PC-9 (cell line): ENCODE measurements at regions not wholly inside any gene's neighbourhood (a gene's known extent, or its start where the extent isn't known, plus 50 kb on each side); places are given as distances from the start of the nearest gene placed in this dataset.

ENCODE experiments used
- BruUV-seq: library from RNA; stranded (reverse); fragments of 400-500 nt; replicated peaks from 2 replicates; lab custom pipeline; 2021; lab: Mats Ljungman, UMichigan
- CTCF ChIA-PET: fragments of 300-600 bp; sonication (Branson Sonifier 250); formaldehyde crosslinking; loops from one replicate; lab custom pipeline; 2022; ENCODE audit warnings: antibody characterized with exemption; lab: Charles Lee
- POLR2A ChIA-PET: fragments of 300-600 bp; sonication (Branson Sonifier 250); formaldehyde crosslinking; loops from one replicate; lab custom pipeline; 2022; ENCODE audit warnings: antibody characterized with exemption; ENCODE audit not compliant: unreplicated experiment; lab: Charles Lee
- DNase-seq, 2 experiments: peaks; one replicate each; pipeline versions ENCODE4 v3.0.0 to v3.0.0-alpha.2; 2015 to 2022; ENCODE audit warnings: mixed read lengths in 1 of 2
- H2AFZ ChIP-seq: fragments of 200-600 bp; sonication (generic); 2 replicates; pipeline ENCODE4 v1.8.1; 2017; ENCODE audit warnings: antibody characterized with exemption
- H3F3A ChIP-seq: fragments of 200-600 bp; sonication (generic); 2 replicates; pipeline ENCODE4 v1.8.1; 2017; ENCODE audit warnings: antibody characterized with exemption, mild to moderate bottlenecking, low read depth; ENCODE audit not compliant: insufficient read depth
- H3K27ac ChIP-seq: fragments of 200-600 bp; sonication (generic); 2 replicates; pipeline ENCODE4 v1.6.1; 2016; ENCODE audit warnings: mixed run types
- H3K27me3 ChIP-seq: fragments of 200-600 bp; sonication (generic); 2 replicates; pipeline ENCODE4 v1.6.1; 2016; ENCODE audit warnings: low read depth, mixed run types; ENCODE audit not compliant: insufficient read depth
- H3K36me3 ChIP-seq: fragments of 200-600 bp; sonication (generic); 2 replicates; pipeline ENCODE4 v1.6.1; 2016; ENCODE audit warnings: low read depth, mixed run types
- H3K4me1 ChIP-seq: fragments of 200-600 bp; sonication (generic); replicated peaks from 2 replicates; pipeline ENCODE4 v1.6.1; 2016; ENCODE audit warnings: mixed run types; ENCODE audit not compliant: insufficient read depth
- H3K4me2 ChIP-seq: fragments of 200-600 bp; sonication (generic); 2 replicates; pipeline ENCODE4 v1.6.1; 2017; ENCODE audit warnings: mixed run types
- H3K4me3 ChIP-seq: fragments of 200-600 bp; sonication (generic); 2 replicates; pipeline ENCODE4 v1.6.1; 2016; ENCODE audit warnings: mixed run types
- H3K79me2 ChIP-seq: fragments of 200-600 bp; sonication (generic); 2 replicates; pipeline ENCODE4 v1.6.1; 2017; ENCODE audit warnings: low read depth, mixed run types
- H3K9me2 ChIP-seq: fragments of 200-600 bp; sonication (generic); 2 replicates; pipeline ENCODE4 v1.8.1; 2017; ENCODE audit warnings: mild to moderate bottlenecking; ENCODE audit not compliant: insufficient read depth
- H3K9me3 ChIP-seq: fragments of 200-600 bp; sonication (generic); 2 replicates; pipeline ENCODE4 v1.8.1; 2016; ENCODE audit warnings: low read depth; ENCODE audit not compliant: insufficient read depth
- H4K20me1 ChIP-seq: fragments of 200-600 bp; sonication (generic); 2 replicates; pipeline ENCODE4 v1.8.1; 2017; ENCODE audit not compliant: insufficient read depth
- CTCF ChIP-seq: fragments of 200-600 bp; sonication (generic); conservative IDR thresholded peaks from 2 replicates; pipeline ENCODE4 v1.6.1; 2017; ENCODE audit warnings: mixed run types, antibody characterized with exemption, mild to moderate bottlenecking, moderate library complexity
- EZH2 ChIP-seq: fragments of 200-600 bp; sonication (generic); IDR thresholded peaks from 2 replicates; pipeline ENCODE4 v1.8.0; 2017; ENCODE audit warnings: antibody characterized with exemption, low read depth
- intact Hi-C: fragments of 100-400 bp; cut with micrococcal nuclease; formaldehyde crosslinking; loops from one replicate; pipeline ENCODE4 v1.10.0; 2022; ENCODE audit not compliant: unreplicated experiment

DNA sequence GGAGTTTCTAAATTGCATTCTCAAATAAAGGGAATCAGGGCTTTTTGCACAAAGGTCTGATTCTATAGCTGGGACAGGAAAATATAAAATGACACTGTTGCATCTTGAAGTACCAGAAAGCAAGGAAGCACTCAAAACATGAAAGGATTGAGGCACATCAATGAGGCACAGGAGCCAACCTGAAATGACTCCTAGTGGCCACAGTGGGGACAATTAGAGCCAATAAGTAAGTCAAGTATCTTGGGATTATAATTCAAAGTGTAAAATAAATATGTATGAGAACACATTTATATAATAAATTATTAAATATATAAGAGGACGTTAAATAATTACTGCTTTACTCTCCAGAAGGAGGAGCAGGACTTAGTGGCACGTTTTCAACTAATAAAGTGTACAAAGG lies 1259.5 kb upstream of the CDH2 start:
- H3K79me2 ChIP-seq, result no peaks in the 10 kb centered on the region
- no peaks in the 10 kb centered on the region for H3K9me3 ChIP-seq
- H3K4me2 ChIP-seq, result no peak overlapping the region
- H3K4me3 ChIP-seq, result no peak overlapping the region
- CTCF ChIA-PET, result no interaction called here
- H3K9me2 ChIP-seq, result no peaks in the 10 kb centered on the region
- no peak for TF ChIP-seq EZH2
- no peak for TF ChIP-seq CTCF
- H3K4me1 ChIP-seq, result no peaks in the 10 kb centered on the region
- intact Hi-C loops, result no loop called here
- H2AFZ ChIP-seq, result no peak overlapping the region
- no peaks in the 10 kb centered on the region for H3F3A ChIP-seq
- H3K27me3 ChIP-seq, result no peaks in the 10 kb centered on the region
- no peak for DNase-seq
- no peaks in the 10 kb centered on the region for H4K20me1 ChIP-seq
- no TSS peak for BruUV-seq
- no peaks in the 10 kb centered on the region for H3K36me3 ChIP-seq
- POLR2A ChIA-PET, result no interaction called here
- H3K27ac ChIP-seq, result no peak overlapping the region

GRCh38 chr18:29434650-29435049 lies 1257.7 kb upstream of the CDH2 start:
- Histone ChIP-seq H3K9me3 (peaks cover 4% of the 10 kb centered on the region; the same call in 1 of the 2 replicates), H3K27me3 (no peaks in the 10 kb centered on the region), H3K36me3 (no peaks in the 10 kb centered on the region), H4K20me1 (no peaks in the 10 kb centered on the region), H3K9me2 (no peaks in the 10 kb centered on the region), H3K4me2 (no peak overlapping the region), H3K4me3 (no peak overlapping the region), H2AFZ (no peak overlapping the region), H3K27ac (no peak overlapping the region), H3F3A (no peaks in the 10 kb centered on the region), H3K79me2 (no peaks in the 10 kb centered on the region), H3K4me1 (no peaks in the 10 kb centered on the region)
- intact Hi-C loops, result no loop called here
- ChIA-PET CTCF (no interaction called here), POLR2A (interaction anchor here (0.8 kb wide), 1 partner anchor 56 kb away, joined by 5 read pairs; no protein-coding TSS in a partner anchor)
- TF ChIP-seq EZH2, result no peak
- TF ChIP-seq CTCF, result no peak
- no peak for DNase-seq
- no TSS peak for BruUV-seq

DNA sequence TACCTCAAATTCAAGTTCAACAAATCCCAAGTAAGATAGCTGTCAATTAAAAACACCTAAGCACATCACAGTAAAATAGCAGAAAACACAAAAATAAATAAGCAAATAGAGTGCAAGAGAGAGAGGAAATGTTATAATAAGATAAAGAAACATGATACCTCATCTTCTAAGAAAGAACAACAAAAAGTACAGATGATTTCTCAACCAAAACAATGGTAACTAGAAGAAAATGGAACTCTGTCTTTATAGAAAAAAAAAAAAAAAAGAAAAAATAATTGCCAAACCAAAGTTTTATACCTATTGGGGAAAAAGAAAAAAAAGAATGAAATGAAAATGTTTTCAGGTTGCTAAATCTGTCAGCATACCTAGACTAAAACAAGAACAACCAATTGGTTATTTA lies 1253.5 kb upstream of the CDH2 start:
- Histone ChIP-seq H3K4me2 (no peak overlapping the region), H3K27ac (no peak overlapping the region), H3F3A (no peaks in the 10 kb centered on the region), H3K9me3 (peaks cover 7% of the 10 kb centered on the region; the same call in 1 of the 2 replicates), H3K4me1 (no peaks in the 10 kb centered on the region), H4K20me1 (no peaks in the 10 kb centered on the region), H3K36me3 (no peaks in the 10 kb centered on the region), H3K4me3 (no peak overlapping the region), H2AFZ (no peak overlapping the region), H3K27me3 (no peaks in the 10 kb centered on the region), H3K9me2 (no peaks in the 10 kb centered on the region), H3K79me2 (no peaks in the 10 kb centered on the region)
- ChIA-PET CTCF (no interaction called here), POLR2A (no interaction called here)
- intact Hi-C loops, result no loop called here
- DNase-seq, result no peak
- no peak for TF ChIP-seq CTCF
- no TSS peak for BruUV-seq
